HepG2 (cell line): ENCODE measurements at regions not wholly inside any gene's neighbourhood (a gene's known extent, or its start where the extent isn't known, plus 50 kb on each side); places are given as distances from the start of the nearest gene placed in this dataset.
"Not testable (repeated sequence)": the region's sequence is repeated elsewhere in the genome, so short reads cannot be mapped to it uniquely, and the experiment has no call there.

Experiments used
- MTA3 ChIP-seq: sonication (generic); formaldehyde crosslinking; IDR thresholded peaks from 2 replicates; pipeline ENCODE4 v1.4.0; 2020; ENCODE audit warnings: missing genetic modification reagents
- ZNF761 ChIP-seq: sonication (generic); formaldehyde crosslinking; conservative IDR thresholded peaks from 2 replicates; pipeline ENCODE4 v1.4.0; 2020; ENCODE audit warnings: mild to moderate bottlenecking, missing genetic modification reagents

DNA sequence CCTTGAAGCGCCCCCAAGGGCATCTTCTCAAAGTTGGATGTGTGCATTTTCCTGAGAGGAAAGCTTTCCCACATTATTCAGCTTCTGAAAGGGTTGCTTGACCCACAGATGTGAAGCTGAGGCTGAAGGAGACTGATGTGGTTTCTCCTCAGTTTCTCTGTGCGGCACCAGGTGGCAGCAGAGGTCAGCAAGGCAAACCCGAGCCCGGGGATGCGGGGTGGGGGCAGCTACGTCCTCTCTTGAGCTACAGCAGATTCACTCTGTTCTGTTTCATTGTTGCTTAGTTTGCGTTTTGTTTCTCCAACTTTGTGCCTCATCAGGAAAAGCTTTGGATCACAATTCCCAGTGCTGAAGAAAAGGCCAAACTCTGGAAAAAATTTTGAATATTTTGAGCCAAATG is 100.5 kb downstream of the OR4F16 start:
- not testable (repeated sequence) for TF ChIP-seq ZNF761, MTA3 (CRISPR knock-in tag)
